ENCODE measurements at regions not wholly inside any gene's neighbourhood (a gene's known extent, or its start where the extent isn't known, plus 50 kb on each side); places are given as distances from the start of the nearest gene placed in this dataset.

- Mint-ChIP-seq H3K36me3 (ENCODE audit: low read depth) (no peaks in the 10 kb centered on the region), H3K27ac (no peak overlapping the region), H3K9me3 (peaks cover 3% of the 10 kb centered on the region), H3K4me1 (ENCODE audit: low read depth) (no peaks in the 10 kb centered on the region), H3K4me3 (no peak overlapping the region), H3K27me3 (no peaks in the 10 kb centered on the region)
- Histone ChIP-seq H3K27me3 (ENCODE audit: control insufficient read depth in 1 of 2, insufficient read depth in 2 of 2, low read length in 2 of 2) (no peaks in the 10 kb centered on the region), H3K4me1 (ENCODE audit: insufficient read depth, low read length) (no peaks in the 10 kb centered on the region), H3K27ac (ENCODE audit: low read depth in 1 of 2, low read length in 2 of 2) (no peak overlapping the region), H3K4me3 (ENCODE audit: low read length) (no peak overlapping the region), H3K9me3 (ENCODE audit: control insufficient read depth in 1 of 2, insufficient read depth in 1 of 2, low read length in 2 of 2) (no peaks in the 10 kb centered on the region), H3K36me3 (ENCODE audit: insufficient read depth, low read length) (no peaks in the 10 kb centered on the region)
- CTCF ChIA-PET = no interaction called here
- intact Hi-C loops (cut with DNase I, micrococcal nuclease) = no loop called here
- no peak for TF ChIP-seq CTCF (IDR thresholded peaks at IDR 0.05)
- POLR2A ChIA-PET = no interaction called here
- ATAC-seq (ENCODE audit: poor library complexity) (no peak), DNase-seq (no peak)
These were observed 404.9 kb upstream of the MBL2 start for GRCh38 chr10:53177468-53177867.

- H3K36me3 ChIP-seq (ENCODE audit: insufficient read depth, low read length) = no peaks in the 10 kb centered on the region
- no peak overlapping the region for H3K4me3 ChIP-seq (ENCODE audit: low read length)
- Mint-ChIP-seq H3K4me3 (no peak overlapping the region), H3K27me3 (no peaks in the 10 kb centered on the region), H3K9me3 (peaks cover 7% of the 10 kb centered on the region), H3K27ac (no peak overlapping the region), H3K36me3 (ENCODE audit: low read depth) (no peaks in the 10 kb centered on the region), H3K4me1 (ENCODE audit: low read depth) (no peaks in the 10 kb centered on the region)
- no peak for TF ChIP-seq CTCF (IDR thresholded peaks at IDR 0.05)
- no peak for ATAC-seq (ENCODE audit: poor library complexity)
- H3K27ac ChIP-seq (ENCODE audit: low read depth in 1 of 2, low read length in 2 of 2) = no peak overlapping the region
- no peaks in the 10 kb centered on the region for H3K4me1 ChIP-seq (ENCODE audit: insufficient read depth, low read length)
- ChIA-PET CTCF (no interaction called here), POLR2A (no interaction called here)
- intact Hi-C loops (cut with DNase I, micrococcal nuclease) = no loop called here
- H3K27me3 ChIP-seq (ENCODE audit: control insufficient read depth in 1 of 2, insufficient read depth in 2 of 2, low read length in 2 of 2) = no peaks in the 10 kb centered on the region
- H3K9me3 ChIP-seq (ENCODE audit: control insufficient read depth in 1 of 2, insufficient read depth in 1 of 2, low read length in 2 of 2) = peaks cover 0 to 3% of the 10 kb centered on the region in 2 experiments
- no peak for DNase-seq
These were observed 393.7 kb upstream of the MBL2 start for GRCh38 chr10:53166325-53166724.

- H3K9me3 Mint-ChIP-seq = peaks cover 4% of the 10 kb centered on the region
- no peaks in the 10 kb centered on the region for H3K36me3 Mint-ChIP-seq (ENCODE audit: low read depth)
- H3K4me1 ChIP-seq (ENCODE audit: insufficient read depth, low read length) = no peaks in the 10 kb centered on the region
- DNase-seq (no peak), ATAC-seq (ENCODE audit: poor library complexity) (no peak)
- CTCF ChIA-PET = no interaction called here
- H3K4me1 Mint-ChIP-seq (ENCODE audit: low read depth) = no peaks in the 10 kb centered on the region
- H3K27me3 Mint-ChIP-seq = no peaks in the 10 kb centered on the region
- TF ChIP-seq CTCF (IDR thresholded peaks at IDR 0.05) = no peak
- H3K4me3 Mint-ChIP-seq = no peak overlapping the region
- H3K36me3 ChIP-seq (ENCODE audit: insufficient read depth, low read length) = no peaks in the 10 kb centered on the region
- intact Hi-C loops (cut with DNase I, micrococcal nuclease) = no loop called here
- no peak overlapping the region for H3K4me3 ChIP-seq (ENCODE audit: low read length)
- POLR2A ChIA-PET = no interaction called here
- H3K9me3 ChIP-seq (ENCODE audit: control insufficient read depth in 1 of 2, insufficient read depth in 1 of 2, low read length in 2 of 2) = peaks cover 3 to 4% of the 10 kb centered on the region in 2 experiments
- no peak overlapping the region for H3K27ac ChIP-seq (ENCODE audit: low read depth in 1 of 2, low read length in 2 of 2)
- H3K27me3 ChIP-seq (ENCODE audit: control insufficient read depth in 1 of 2, insufficient read depth in 2 of 2, low read length in 2 of 2) = no peaks in the 10 kb centered on the region
- H3K27ac Mint-ChIP-seq = no peak overlapping the region
These were observed 390.3 kb upstream of the MBL2 start for GRCh38 chr10:53162856-53163255.
